GM23338 (cell line): ENCODE measurements at regions not wholly inside any gene's neighbourhood (a gene's known extent, or its start where the extent isn't known, plus 50 kb on each side); places are given as distances from the start of the nearest gene placed in this dataset.

ENCODE experiments used
- ATAC-seq: fragments of 200-7000 bp; cut with Tn5 transposase; 3 replicates; pipeline ENCODE4 v1.9.1; 2020
- DNase-seq: peaks from one replicate; pipeline ENCODE4 v3.0.0-alpha.2; 2015; ENCODE audit warnings: low spot score
- H2AFZ ChIP-seq: fragments of 200-600 bp; sonication (generic); 2 replicates; pipeline ENCODE4 v1.8.0; 2016; ENCODE audit warnings: antibody characterized with exemption, mild to moderate bottlenecking, moderate library complexity
- H3F3A ChIP-seq: fragments of 200-600 bp; sonication (generic); replicated peaks from 2 replicates; pipeline ENCODE4 v1.8.0; 2017; ENCODE audit warnings: antibody characterized with exemption, mixed run types, low read depth
- H3K27ac ChIP-seq: fragments of 200-600 bp; sonication (generic); 2 replicates; pipeline ENCODE4 v1.6.1; 2016; ENCODE audit warnings: low read depth
- H3K27me3 ChIP-seq: fragments of 200-600 bp; sonication (generic); 2 replicates; pipeline ENCODE4 v1.8.0; 2016; ENCODE audit warnings: mild to moderate bottlenecking, mixed run types, moderate library complexity; ENCODE audit not compliant: insufficient read depth
- H3K36me3 ChIP-seq: fragments of 200-600 bp; sonication (generic); 2 replicates; pipeline ENCODE4 v1.8.0; 2016; ENCODE audit warnings: mild to moderate bottlenecking; ENCODE audit not compliant: insufficient read depth
- H3K4me1 ChIP-seq: fragments of 200-600 bp; sonication (generic); 2 replicates; pipeline ENCODE4 v1.8.0; 2016; ENCODE audit warnings: mild to moderate bottlenecking, moderate library complexity; ENCODE audit not compliant: insufficient read depth
- H3K4me2 ChIP-seq: fragments of 200-600 bp; sonication (generic); 2 replicates; pipeline ENCODE4 v1.7.1; 2017; ENCODE audit warnings: mixed run types
- H3K4me3 ChIP-seq: fragments of 200-600 bp; sonication (generic); 2 replicates; pipeline ENCODE4 v1.6.1; 2016; ENCODE audit warnings: mixed run types
- H3K79me2 ChIP-seq: fragments of 200-600 bp; sonication (generic); replicated peaks from 2 replicates; pipeline ENCODE4 v1.8.0; 2017; ENCODE audit warnings: mild to moderate bottlenecking; ENCODE audit not compliant: insufficient read depth
- H3K9me2 ChIP-seq: fragments of 200-600 bp; sonication (generic); 2 replicates; pipeline ENCODE4 v1.8.0; 2017; ENCODE audit not compliant: insufficient read depth
- H4K20me1 ChIP-seq: fragments of 200-600 bp; sonication (generic); replicated peaks from 2 replicates; pipeline ENCODE4 v1.8.0; 2017; ENCODE audit warnings: mild to moderate bottlenecking; ENCODE audit not compliant: insufficient read depth
- H3K27ac Mint-ChIP-seq: 2 replicates; pipeline ENCODE4 v1.8.0; 2020; ENCODE audit warnings: inconsistent platforms, mild to moderate bottlenecking, moderate library complexity, mixed read lengths
- H3K27me3 Mint-ChIP-seq: 3 replicates; pipeline ENCODE4 v1.8.0; 2022; ENCODE audit warnings: low read depth, mild to moderate bottlenecking, moderate library complexity, mixed read lengths, inconsistent platforms; ENCODE audit not compliant: insufficient read depth, poor library complexity
- H3K36me3 Mint-ChIP-seq: 3 replicates; pipeline ENCODE4 v1.8.0; 2021; ENCODE audit warnings: low read depth, mild to moderate bottlenecking, inconsistent platforms, moderate library complexity, mixed read lengths
- H3K4me1 Mint-ChIP-seq: 3 replicates; pipeline ENCODE4 v1.8.0; 2020; ENCODE audit warnings: mild to moderate bottlenecking, inconsistent platforms, mixed read lengths
- H3K4me3 Mint-ChIP-seq: 3 replicates; pipeline ENCODE4 v1.8.0; 2021; ENCODE audit warnings: moderate library complexity, mild to moderate bottlenecking, inconsistent platforms, mixed read lengths
- H3K9me3 Mint-ChIP-seq: 3 replicates; pipeline ENCODE4 v1.8.0; 2020; ENCODE audit warnings: moderate library complexity, mild to moderate bottlenecking, inconsistent platforms, mixed read lengths
- CREB1 ChIP-seq: fragments of 250-450 bp; sonication (Bioruptor Pico); IDR thresholded peaks from 2 replicates; pipeline ENCODE4 v1.5.0; 2020; ENCODE audit warnings: low read depth, mild to moderate bottlenecking, moderate library complexity
- CTCF ChIP-seq, 2 experiments: fragments of 200-600 bp in 1 of 2; sonication (generic) in 1 of 2; conservative IDR thresholded peaks; 2 replicates each; pipeline versions ENCODE4 v1.5.1 to v1.6.1; 2016 to 2017; ENCODE audit warnings: antibody characterized with exemption in 2 of 2, low read depth in 2 of 2, mild to moderate bottlenecking in 2 of 2, moderate library complexity in 1 of 2
- EZH2 ChIP-seq: fragments of 200-600 bp; sonication (generic); IDR thresholded peaks from one replicate; pipeline ENCODE4 v1.8.0; 2017; ENCODE audit warnings: antibody characterized with exemption, mild to moderate bottlenecking, low read depth; ENCODE audit not compliant: unreplicated experiment
- EZH2phosphoT487 ChIP-seq: fragments of 200-600 bp; sonication (generic); IDR thresholded peaks from one replicate; pipeline ENCODE4 v1.8.1; 2018; ENCODE audit warnings: antibody characterized with exemption; ENCODE audit not compliant: unreplicated experiment
- JUNB ChIP-seq: IDR thresholded peaks from one replicate; pipeline ENCODE4 v1.6.1; 2016; ENCODE audit warnings: antibody characterized with exemption; ENCODE audit not compliant: unreplicated experiment
- NANOG ChIP-seq: IDR thresholded peaks from 2 replicates; pipeline ENCODE4 v1.6.1; 2016; ENCODE audit warnings: antibody characterized with exemption, borderline replicate concordance
- POLR2AphosphoS5 ChIP-seq: IDR thresholded peaks from 2 replicates; pipeline ENCODE4 v1.6.1; 2016; ENCODE audit warnings: antibody characterized with exemption, low read depth
- STAT1 ChIP-seq: IDR thresholded peaks from one replicate; pipeline ENCODE4 v1.6.1; 2016; ENCODE audit warnings: antibody characterized with exemption; ENCODE audit not compliant: unreplicated experiment
- ZNF462 ChIP-seq: fragments of 250-450 bp; sonication (Bioruptor Pico); IDR thresholded peaks from 2 replicates; pipeline ENCODE4 v1.5.0; 2020; ENCODE audit warnings: mild to moderate bottlenecking, moderate library complexity

DNA sequence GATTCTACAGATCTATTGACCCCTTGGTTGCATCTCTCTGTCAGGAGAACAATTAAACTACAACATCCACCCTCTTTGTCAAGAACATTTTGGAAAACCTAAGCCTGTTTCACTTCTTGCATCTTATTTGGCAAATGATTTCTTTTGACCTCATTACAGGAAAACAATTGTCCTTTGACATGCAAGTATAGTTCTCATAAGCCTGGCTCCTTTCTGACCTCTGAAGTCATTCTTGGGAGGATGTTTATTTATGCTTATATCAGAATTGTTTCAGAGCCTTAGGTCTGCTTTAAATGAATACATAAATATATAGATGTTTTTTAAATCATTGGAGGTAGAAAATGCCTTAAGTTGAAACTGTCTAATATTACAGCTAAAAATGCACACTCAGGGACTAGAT, 361.3 kb upstream of the PTGER4 start:
- no peak overlapping the region for H3K4me3 Mint-ChIP-seq
- no peaks in the 10 kb centered on the region for H3K36me3 Mint-ChIP-seq
- TF ChIP-seq ZNF462 (CRISPR knock-in tag): no peak
- no peak for TF ChIP-seq CREB1 (CRISPR knock-in tag)
- TF ChIP-seq POLR2AphosphoS5: no peak
- TF ChIP-seq EZH2: no peak
- TF ChIP-seq EZH2phosphoT487: no peak
- no peak for TF ChIP-seq STAT1
- no peak for TF ChIP-seq CTCF (conservative IDR thresholded peaks at IDR 0.05; ENCODE audit: low read depth in 2 of 2)
- no peak for TF ChIP-seq NANOG
- TF ChIP-seq JUNB: no peak
- H3K4me3 ChIP-seq: no peak overlapping the region
- no peaks in the 10 kb centered on the region for H3K27me3 ChIP-seq
- no peaks in the 10 kb centered on the region for H3K79me2 ChIP-seq
- H3K36me3 ChIP-seq: no peaks in the 10 kb centered on the region
- H4K20me1 ChIP-seq: no peaks in the 10 kb centered on the region
- no peak for DNase-seq
- no peak overlapping the region for H3K27ac Mint-ChIP-seq
- H3F3A ChIP-seq: no peaks in the 10 kb centered on the region
- H3K9me3 Mint-ChIP-seq: no peaks in the 10 kb centered on the region
- H3K27ac ChIP-seq: no peak overlapping the region
- ATAC-seq: no peak
- no peaks in the 10 kb centered on the region; the same call in 2 of the 3 replicates for H3K4me1 Mint-ChIP-seq
- peaks cover 3% of the 10 kb centered on the region; the same call in 1 of the 2 replicates for H3K4me1 ChIP-seq
- H3K27me3 Mint-ChIP-seq: peaks cover 5% of the 10 kb centered on the region
- H3K9me2 ChIP-seq: no peaks in the 10 kb centered on the region; the same call in 1 of the 2 replicates
- no peak overlapping the region for H3K4me2 ChIP-seq
- no peak overlapping the region for H2AFZ ChIP-seq
